ENCODE measurements at regions not wholly inside any gene's neighbourhood (a gene's known extent, or its start where the extent isn't known, plus 50 kb on each side); places are given as distances from the start of the nearest gene placed in this dataset.

DNA sequence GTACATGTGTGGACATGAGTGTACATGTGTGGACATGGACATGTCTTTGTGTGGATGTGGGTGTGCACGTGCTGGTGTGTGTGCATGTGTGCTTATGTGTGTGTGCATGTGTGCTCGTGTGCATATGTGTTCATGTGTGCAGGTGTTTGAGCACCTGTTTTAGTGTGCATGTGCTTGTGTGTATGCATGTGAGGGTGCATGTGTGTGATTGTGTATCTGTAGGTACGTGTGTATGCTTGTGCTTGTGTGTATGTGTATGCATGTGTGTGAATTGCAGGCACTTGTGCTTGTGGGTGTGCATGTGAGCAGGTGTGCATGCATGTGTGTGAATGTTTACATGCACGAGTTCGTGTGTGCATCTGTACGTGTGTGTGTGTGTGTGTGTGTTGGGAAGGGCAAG is 300.6 kb upstream of the EEF2KMT start:
- TF ChIP-seq HDGF (IDR thresholded peaks at IDR 0.05; ENCODE audit: borderline replicate concordance) (no peak), TARDBP (IDR thresholded peaks at IDR 0.05) (no peak), FOXK2 (IDR thresholded peaks at IDR 0.05) (no peak), PKNOX1 (IDR thresholded peaks at IDR 0.05) (no peak), FOXM1 (IDR thresholded peaks at IDR 0.05; ENCODE audit: borderline replicate concordance) (no peak), SUZ12 (IDR thresholded peaks at IDR 0.05) (no peak), NFRKB (IDR thresholded peaks at IDR 0.05) (no peak), SP1 (IDR thresholded peaks at IDR 0.05) (no peak), L3MBTL2 (conservative IDR thresholded peaks at IDR 0.05) (no peak), ZNF384 (IDR thresholded peaks at IDR 0.05) (no peak), FOXA1 (IDR thresholded peaks at IDR 0.05) (no peak), ELF4 (IDR thresholded peaks at IDR 0.05) (no peak), ARNT (IDR thresholded peaks at IDR 0.05) (no peak)
- ChIA-PET CTCF (no interaction called here), POLR2A (no interaction called here)
- no peak for DNase-seq (ENCODE audit: extremely low spot score)

DNA sequence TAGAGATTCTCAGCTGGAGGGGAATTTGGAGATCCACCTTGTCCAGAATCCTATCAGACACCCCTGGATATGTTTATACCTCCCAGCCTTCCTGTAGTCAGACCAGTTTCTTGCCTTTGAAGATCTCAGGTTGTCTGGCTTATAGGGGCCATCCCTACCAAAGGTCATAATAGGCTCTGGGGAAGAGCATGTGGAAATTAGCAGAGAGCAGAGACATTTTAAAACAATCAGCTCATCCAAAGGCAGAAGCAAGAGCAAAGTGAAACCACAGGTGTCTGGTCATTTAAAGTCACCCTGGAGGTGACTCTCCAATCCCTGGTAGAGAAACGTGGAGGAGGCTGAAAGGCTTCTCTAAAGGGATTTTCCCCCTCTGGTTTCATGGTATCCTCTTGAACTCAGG is 299.3 kb upstream of the EEF2KMT start:
- ChIA-PET POLR2A (no interaction called here), CTCF (no interaction called here)
- no peak for DNase-seq (ENCODE audit: extremely low spot score)
- TF ChIP-seq ZNF384 (IDR thresholded peaks at IDR 0.05) (no peak), PKNOX1 (IDR thresholded peaks at IDR 0.05) (no peak), TARDBP (IDR thresholded peaks at IDR 0.05) (no peak), BHLHE40 (IDR thresholded peaks at IDR 0.05; ENCODE audit: borderline replicate concordance) (no peak), FOXM1 (IDR thresholded peaks at IDR 0.05; ENCODE audit: borderline replicate concordance) (no peak), LEF1 (IDR thresholded peaks at IDR 0.05; ENCODE audit: borderline replicate concordance) (no peak), ARNT (IDR thresholded peaks at IDR 0.05) (no peak), NFRKB (IDR thresholded peaks at IDR 0.05) (no peak), SP1 (IDR thresholded peaks at IDR 0.05) (no peak), ELF4 (IDR thresholded peaks at IDR 0.05) (no peak), FOXK2 (IDR thresholded peaks at IDR 0.05) (no peak), L3MBTL2 (conservative IDR thresholded peaks at IDR 0.05) (no peak), CTBP1 (IDR thresholded peaks at IDR 0.05; ENCODE audit: borderline replicate concordance) (no peak), FOXA1 (IDR thresholded peaks at IDR 0.05) (no peak), SUZ12 (IDR thresholded peaks at IDR 0.05) (no peak), HDGF (IDR thresholded peaks at IDR 0.05; ENCODE audit: borderline replicate concordance) (no peak)

GRCh38 chr16:5393070-5393469 is 295.5 kb upstream of the EEF2KMT start:
- ChIA-PET POLR2A (no interaction called here), CTCF (no interaction called here)
- TF ChIP-seq PKNOX1 (IDR thresholded peaks at IDR 0.05) = no peak
- no peak for TF ChIP-seq NFRKB (IDR thresholded peaks at IDR 0.05)
- DNase-seq (ENCODE audit: extremely low spot score) = no peak

DNA sequence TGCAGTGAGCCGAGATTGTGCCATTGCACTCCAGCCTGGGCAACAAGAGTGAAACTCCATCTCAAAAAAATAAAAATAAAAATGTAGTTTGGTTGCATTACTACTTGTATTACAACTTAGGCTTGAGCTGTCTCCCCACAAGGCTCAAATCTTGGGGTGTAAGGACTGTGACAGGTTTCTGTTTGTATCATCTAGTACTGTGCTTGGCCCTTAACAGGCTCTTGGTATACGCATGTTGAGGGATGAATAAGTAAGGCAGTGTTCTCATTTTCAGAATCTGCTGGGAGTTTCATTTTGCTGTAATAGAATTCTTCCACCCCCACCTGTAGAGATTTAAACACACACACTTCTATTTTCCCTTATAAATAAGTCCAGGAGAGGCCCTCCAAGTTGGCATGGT is 289.4 kb upstream of the EEF2KMT start:
- POLR2A ChIA-PET = no interaction called here

DNA sequence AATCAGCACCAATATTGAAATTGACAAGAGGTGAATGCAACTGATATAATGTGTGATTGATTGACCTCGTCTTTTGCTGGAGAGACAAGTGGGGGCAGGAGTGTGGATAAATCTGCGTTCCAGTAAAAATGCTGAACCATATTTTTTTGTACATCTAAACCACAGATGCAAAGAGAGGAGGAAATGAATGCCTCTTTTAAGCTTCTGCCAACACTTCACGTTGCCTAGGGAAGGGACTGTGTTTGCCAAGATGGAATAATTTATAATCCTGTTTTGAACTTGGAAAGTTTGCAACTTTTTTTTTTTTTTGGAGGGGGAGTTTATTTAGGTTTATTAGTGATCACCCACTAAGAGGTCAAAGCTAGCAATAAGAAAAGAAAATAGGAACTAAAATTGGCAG is 288.2 kb upstream of the EEF2KMT start:
- no peak for DNase-seq (ENCODE audit: extremely low spot score)
- TF ChIP-seq TARDBP (IDR thresholded peaks at IDR 0.05) = no peak
- no peak for TF ChIP-seq L3MBTL2 (conservative IDR thresholded peaks at IDR 0.05)
- TF ChIP-seq HDGF (IDR thresholded peaks at IDR 0.05; ENCODE audit: borderline replicate concordance) = no peak
- TF ChIP-seq FOXK2 (IDR thresholded peaks at IDR 0.05) = no peak
- TF ChIP-seq ZNF384 (IDR thresholded peaks at IDR 0.05) = no peak
- no peak for TF ChIP-seq SP1 (IDR thresholded peaks at IDR 0.05)
- no peak for TF ChIP-seq ELF4 (IDR thresholded peaks at IDR 0.05)
- TF ChIP-seq ARNT (IDR thresholded peaks at IDR 0.05) = no peak
- TF ChIP-seq SUZ12 (IDR thresholded peaks at IDR 0.05) = no peak
- no peak for TF ChIP-seq PKNOX1 (IDR thresholded peaks at IDR 0.05)
- TF ChIP-seq FOXA1 (IDR thresholded peaks at IDR 0.05) = no peak
- no peak for TF ChIP-seq FOXM1 (IDR thresholded peaks at IDR 0.05; ENCODE audit: borderline replicate concordance)
- TF ChIP-seq BHLHE40 (IDR thresholded peaks at IDR 0.05; ENCODE audit: borderline replicate concordance) = no peak
- TF ChIP-seq LEF1 (IDR thresholded peaks at IDR 0.05; ENCODE audit: borderline replicate concordance) = no peak
- no peak for TF ChIP-seq CTBP1 (IDR thresholded peaks at IDR 0.05; ENCODE audit: borderline replicate concordance)
- no peak for TF ChIP-seq NFRKB (IDR thresholded peaks at IDR 0.05)
- ChIA-PET POLR2A (no interaction called here), CTCF (no interaction called here)

More for the DNA sequence above, 289.4 kb upstream of the EEF2KMT start:
- TF ChIP-seq ZNF384 (IDR thresholded peaks at IDR 0.05) (no peak), BHLHE40 (IDR thresholded peaks at IDR 0.05; ENCODE audit: borderline replicate concordance) (no peak), FOXA1 (IDR thresholded peaks at IDR 0.05) (no peak), LEF1 (IDR thresholded peaks at IDR 0.05; ENCODE audit: borderline replicate concordance) (no peak), SP1 (IDR thresholded peaks at IDR 0.05) (no peak), NFRKB (IDR thresholded peaks at IDR 0.05) (no peak), CTBP1 (IDR thresholded peaks at IDR 0.05; ENCODE audit: borderline replicate concordance) (no peak), ELF4 (IDR thresholded peaks at IDR 0.05) (no peak), TARDBP (IDR thresholded peaks at IDR 0.05) (no peak), FOXK2 (IDR thresholded peaks at IDR 0.05) (no peak), PKNOX1 (IDR thresholded peaks at IDR 0.05) (no peak), ARNT (IDR thresholded peaks at IDR 0.05) (no peak), SUZ12 (IDR thresholded peaks at IDR 0.05) (no peak), L3MBTL2 (conservative IDR thresholded peaks at IDR 0.05) (no peak), HDGF (IDR thresholded peaks at IDR 0.05; ENCODE audit: borderline replicate concordance) (no peak)
- CTCF ChIA-PET = no interaction called here
- DNase-seq (ENCODE audit: extremely low spot score) = no peak
